ENCODE measurements at regions not wholly inside any gene's neighbourhood (a gene's known extent, or its start where the extent isn't known, plus 50 kb on each side); places are given as distances from the start of the nearest gene placed in this dataset.

GRCh38 chr2:17336458-17336857 is 181.8 kb downstream of the RAD51AP2 start:
- H3K9me3 Mint-ChIP-seq, result no peaks in the 10 kb centered on the region
- no peaks in the 10 kb centered on the region for H3K36me3 Mint-ChIP-seq (ENCODE audit: low read depth)
- no peaks in the 10 kb centered on the region for H3K4me1 Mint-ChIP-seq (ENCODE audit: low read depth)
- no peak for DNase-seq (ENCODE audit: low spot score)
- H3K27ac Mint-ChIP-seq, result no peak overlapping the region
- no peaks in the 10 kb centered on the region for H3K27me3 Mint-ChIP-seq (ENCODE audit: low read depth)
- no peak overlapping the region for H3K4me3 Mint-ChIP-seq

GRCh38 chr2:17334300-17334699 is 183.9 kb downstream of the RAD51AP2 start:
- Mint-ChIP-seq H3K27me3 (ENCODE audit: low read depth) (no peaks in the 10 kb centered on the region), H3K27ac (no peak overlapping the region), H3K9me3 (no peaks in the 10 kb centered on the region), H3K4me3 (no peak overlapping the region), H3K4me1 (ENCODE audit: low read depth) (no peaks in the 10 kb centered on the region), H3K36me3 (ENCODE audit: low read depth) (no peaks in the 10 kb centered on the region)
- DNase-seq (ENCODE audit: low spot score), result no peak

- no peak for DNase-seq (ENCODE audit: low spot score)
- H3K4me1 Mint-ChIP-seq (ENCODE audit: low read depth), result no peaks in the 10 kb centered on the region
- no peak overlapping the region for H3K4me3 Mint-ChIP-seq
- H3K9me3 Mint-ChIP-seq, result no peaks in the 10 kb centered on the region
- no peaks in the 10 kb centered on the region for H3K36me3 Mint-ChIP-seq (ENCODE audit: low read depth)
- H3K27ac Mint-ChIP-seq, result no peak overlapping the region
- H3K27me3 Mint-ChIP-seq (ENCODE audit: low read depth), result no peaks in the 10 kb centered on the region
Observed at GRCh38 chr2:17331636-17332035, 186.6 kb downstream of the RAD51AP2 start.

GRCh38 chr2:17328161-17328560 is 190.1 kb downstream of the RAD51AP2 start:
- H3K36me3 Mint-ChIP-seq (ENCODE audit: low read depth), result no peaks in the 10 kb centered on the region
- DNase-seq (ENCODE audit: low spot score), result no peak
- no peak overlapping the region for H3K27ac Mint-ChIP-seq
- no peaks in the 10 kb centered on the region for H3K9me3 Mint-ChIP-seq
- no peaks in the 10 kb centered on the region for H3K27me3 Mint-ChIP-seq (ENCODE audit: low read depth)
- H3K4me1 Mint-ChIP-seq (ENCODE audit: low read depth), result no peaks in the 10 kb centered on the region
- no peak overlapping the region for H3K4me3 Mint-ChIP-seq

DNA sequence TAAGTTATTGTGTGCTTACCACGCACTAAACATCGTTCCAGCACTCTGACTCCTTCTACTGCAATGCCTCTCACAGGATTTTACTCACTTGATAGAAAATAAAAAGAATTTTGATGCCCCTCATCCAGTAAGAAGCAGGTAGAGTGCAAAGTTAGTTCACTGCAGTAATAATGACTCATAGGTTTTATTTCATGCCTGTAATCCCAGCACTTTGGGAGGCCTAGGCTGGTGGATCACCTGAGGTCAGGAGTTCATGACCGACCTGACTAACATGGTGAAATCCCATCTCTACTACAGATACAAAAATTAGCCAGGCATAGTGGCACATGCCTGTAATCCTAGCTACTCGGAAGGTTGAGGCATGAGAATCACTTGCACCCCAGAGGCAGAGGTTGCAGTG is 190.6 kb downstream of the RAD51AP2 start:
- no peaks in the 10 kb centered on the region for H3K36me3 Mint-ChIP-seq (ENCODE audit: low read depth)
- no peak overlapping the region for H3K27ac Mint-ChIP-seq
- no peaks in the 10 kb centered on the region for H3K27me3 Mint-ChIP-seq (ENCODE audit: low read depth)
- DNase-seq (ENCODE audit: low spot score), result no peak
- H3K9me3 Mint-ChIP-seq, result no peaks in the 10 kb centered on the region
- H3K4me1 Mint-ChIP-seq (ENCODE audit: low read depth), result no peaks in the 10 kb centered on the region
- no peak overlapping the region for H3K4me3 Mint-ChIP-seq

DNA sequence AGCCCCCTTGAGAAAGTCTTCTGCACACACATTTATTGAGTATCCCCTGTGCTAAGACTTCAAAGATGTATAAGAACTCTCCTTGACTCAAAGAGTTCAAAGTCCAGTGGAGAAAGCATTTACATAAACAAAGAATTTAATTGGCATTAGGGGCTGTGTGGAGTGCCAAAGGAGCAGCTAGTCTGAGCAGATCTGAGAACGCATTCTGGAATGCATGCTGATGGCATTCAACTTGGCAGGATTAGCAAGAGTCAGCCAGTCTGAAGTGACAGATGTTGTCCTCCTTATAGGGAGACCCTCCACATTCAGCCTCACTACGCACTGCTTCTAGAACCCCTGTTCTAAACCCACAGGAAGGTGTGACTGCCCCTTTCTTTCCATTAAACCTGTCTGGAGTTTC is 191.5 kb downstream of the RAD51AP2 start:
- no peaks in the 10 kb centered on the region for H3K27me3 Mint-ChIP-seq (ENCODE audit: low read depth)
- DNase-seq (ENCODE audit: low spot score), result no peak
- no peaks in the 10 kb centered on the region for H3K36me3 Mint-ChIP-seq (ENCODE audit: low read depth)
- H3K4me1 Mint-ChIP-seq (ENCODE audit: low read depth), result no peaks in the 10 kb centered on the region
- no peak overlapping the region for H3K27ac Mint-ChIP-seq
- no peak overlapping the region for H3K4me3 Mint-ChIP-seq
- no peaks in the 10 kb centered on the region for H3K9me3 Mint-ChIP-seq

DNA sequence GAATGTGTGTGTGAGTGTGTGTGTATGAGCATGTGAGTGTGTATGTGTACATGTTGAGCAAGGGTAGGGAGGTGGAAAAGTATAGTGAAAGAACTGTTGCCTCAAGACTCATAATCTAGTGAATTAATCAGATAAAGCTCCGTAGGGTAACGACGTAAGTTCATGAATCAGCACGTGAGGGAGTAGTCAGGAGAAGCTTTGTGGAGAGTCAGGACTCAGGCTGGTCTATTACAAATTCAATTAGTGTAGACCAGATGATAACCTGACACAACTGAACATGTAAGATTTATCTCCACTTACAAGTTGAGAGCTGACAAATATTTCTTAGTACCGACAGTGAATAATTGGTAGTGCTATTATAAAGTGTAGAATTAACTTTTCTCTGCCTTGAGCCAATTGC is 194.5 kb downstream of the RAD51AP2 start:
- H3K4me3 Mint-ChIP-seq, result no peak overlapping the region
- H3K4me1 Mint-ChIP-seq (ENCODE audit: low read depth), result no peaks in the 10 kb centered on the region
- H3K27me3 Mint-ChIP-seq (ENCODE audit: low read depth), result no peaks in the 10 kb centered on the region
- DNase-seq (ENCODE audit: low spot score), result no peak
- H3K27ac Mint-ChIP-seq, result no peak overlapping the region
- H3K9me3 Mint-ChIP-seq, result no peaks in the 10 kb centered on the region
- no peaks in the 10 kb centered on the region for H3K36me3 Mint-ChIP-seq (ENCODE audit: low read depth)

- Mint-ChIP-seq H3K36me3 (ENCODE audit: low read depth) (no peaks in the 10 kb centered on the region), H3K27ac (no peak overlapping the region), H3K4me1 (ENCODE audit: low read depth) (no peaks in the 10 kb centered on the region), H3K27me3 (ENCODE audit: low read depth) (no peaks in the 10 kb centered on the region), H3K4me3 (no peak overlapping the region), H3K9me3 (no peaks in the 10 kb centered on the region)
- DNase-seq (ENCODE audit: low spot score), result no peak
Observed at GRCh38 chr2:17322461-17322860, 195.8 kb downstream of the RAD51AP2 start.

DNA sequence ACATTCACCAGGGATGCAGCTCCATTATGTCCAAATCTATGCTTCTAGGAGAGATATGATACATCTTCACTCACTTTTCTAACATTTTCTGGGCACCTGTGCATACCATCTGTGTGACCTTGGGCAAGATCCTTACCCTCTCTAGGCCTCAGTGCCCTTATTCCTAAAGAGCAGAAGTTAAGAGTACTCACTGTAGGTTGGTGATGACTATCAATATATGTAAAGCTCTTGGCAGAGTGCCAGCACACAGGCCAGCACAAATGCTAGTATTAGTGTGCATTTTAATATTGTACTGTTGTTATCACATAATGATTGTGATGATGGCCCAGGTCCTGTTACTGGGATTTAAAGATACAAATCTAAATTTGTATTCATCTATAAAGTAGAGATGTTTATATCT is 199.2 kb downstream of the RAD51AP2 start:
- H3K4me3 Mint-ChIP-seq, result no peak overlapping the region
- H3K27ac Mint-ChIP-seq, result no peak overlapping the region
- DNase-seq (ENCODE audit: low spot score), result no peak
- H3K27me3 Mint-ChIP-seq (ENCODE audit: low read depth), result peaks cover 5% of the 10 kb centered on the region
- H3K9me3 Mint-ChIP-seq, result no peaks in the 10 kb centered on the region
- no peaks in the 10 kb centered on the region for H3K36me3 Mint-ChIP-seq (ENCODE audit: low read depth)
- no peaks in the 10 kb centered on the region for H3K4me1 Mint-ChIP-seq (ENCODE audit: low read depth)

GRCh38 chr2:17318013-17318412 is 200.2 kb downstream of the RAD51AP2 start:
- H3K9me3 Mint-ChIP-seq, result no peaks in the 10 kb centered on the region
- no peak overlapping the region for H3K27ac Mint-ChIP-seq
- no peaks in the 10 kb centered on the region for H3K4me1 Mint-ChIP-seq (ENCODE audit: low read depth)
- DNase-seq (ENCODE audit: low spot score), result no peak
- no peak overlapping the region for H3K4me3 Mint-ChIP-seq
- H3K27me3 Mint-ChIP-seq (ENCODE audit: low read depth), result peaks cover 7% of the 10 kb centered on the region
- H3K36me3 Mint-ChIP-seq (ENCODE audit: low read depth), result no peaks in the 10 kb centered on the region

- peaks cover 1% of the 10 kb centered on the region for H3K4me1 Mint-ChIP-seq (ENCODE audit: low read depth)
- no peak overlapping the region for H3K4me3 Mint-ChIP-seq
- H3K36me3 Mint-ChIP-seq (ENCODE audit: low read depth), result no peaks in the 10 kb centered on the region
- no peak overlapping the region for H3K27ac Mint-ChIP-seq
- DNase-seq (ENCODE audit: low spot score), result no peak
- no peaks in the 10 kb centered on the region for H3K9me3 Mint-ChIP-seq
- peaks cover 8% of the 10 kb centered on the region for H3K27me3 Mint-ChIP-seq (ENCODE audit: low read depth)
Observed at GRCh38 chr2:17317439-17317976, 200.7 kb downstream of the RAD51AP2 start.

DNA sequence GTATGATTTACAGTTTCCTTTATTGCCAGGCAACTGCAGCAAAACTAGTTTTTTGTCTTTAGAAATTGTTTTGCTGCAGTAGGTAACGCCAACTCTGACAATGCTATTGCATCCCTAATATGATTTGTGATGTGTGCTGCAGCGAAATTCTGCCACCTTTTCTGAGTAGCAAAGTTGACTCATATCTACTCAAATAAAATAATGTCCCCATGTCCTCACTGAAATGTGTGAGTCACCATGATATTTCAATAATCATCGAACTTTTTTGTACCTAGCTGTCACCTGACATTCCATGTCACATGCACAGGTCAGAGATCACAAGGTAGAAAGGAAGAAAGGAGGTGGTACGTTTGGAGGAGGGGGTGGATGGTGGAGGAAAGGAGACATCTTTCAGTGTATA is 205.0 kb downstream of the RAD51AP2 start:
- no peak overlapping the region for H3K4me3 Mint-ChIP-seq
- no peak for DNase-seq (ENCODE audit: low spot score)
- no peaks in the 10 kb centered on the region for H3K36me3 Mint-ChIP-seq (ENCODE audit: low read depth)
- no peak overlapping the region for H3K27ac Mint-ChIP-seq
- H3K27me3 Mint-ChIP-seq (ENCODE audit: low read depth), result peaks cover 13% of the 10 kb centered on the region
- no peaks in the 10 kb centered on the region for H3K9me3 Mint-ChIP-seq
- peaks cover 12% of the 10 kb centered on the region for H3K4me1 Mint-ChIP-seq (ENCODE audit: low read depth)

DNA sequence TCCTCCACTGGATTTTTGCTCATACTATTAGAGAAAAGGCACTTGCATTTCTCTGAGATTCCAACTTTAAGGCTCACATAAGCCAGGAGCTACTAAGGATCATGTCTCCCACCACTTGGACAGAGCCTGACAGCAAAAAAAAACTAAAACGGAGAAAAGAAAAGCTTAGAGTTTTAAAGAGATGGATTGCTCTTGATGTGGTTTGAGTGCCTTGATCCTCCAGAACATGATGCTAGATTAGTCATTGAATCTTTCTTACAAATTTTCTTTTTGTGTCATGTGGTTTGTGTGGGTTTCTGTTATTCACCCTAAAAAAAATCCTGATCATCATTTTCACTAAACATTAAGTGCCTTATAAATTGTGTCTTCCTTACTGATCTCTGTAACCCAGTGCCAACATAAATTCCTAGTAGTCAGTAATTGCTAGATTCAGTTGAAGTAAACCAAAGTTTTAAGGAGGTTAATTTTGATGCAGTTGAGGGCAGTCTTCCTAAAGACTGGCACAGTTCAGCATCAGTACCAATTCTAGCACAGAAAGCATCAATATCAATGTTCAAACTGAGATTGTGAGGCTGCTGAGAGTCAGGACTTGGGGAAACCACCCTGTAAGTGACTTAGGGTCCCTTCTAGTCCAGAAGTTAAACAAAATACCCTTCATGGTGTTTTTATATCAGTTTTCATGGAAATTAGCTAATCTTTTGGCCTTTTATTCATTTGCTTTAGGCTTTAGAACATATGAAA is 206.3 kb downstream of the RAD51AP2 start:
- Mint-ChIP-seq H3K4me1 (ENCODE audit: low read depth) (peaks cover 12% of the 10 kb centered on the region), H3K36me3 (ENCODE audit: low read depth) (no peaks in the 10 kb centered on the region), H3K4me3 (no peak overlapping the region), H3K27me3 (ENCODE audit: low read depth) (peaks cover 13% of the 10 kb centered on the region), H3K9me3 (no peaks in the 10 kb centered on the region), H3K27ac (no peak overlapping the region)
- DNase-seq (ENCODE audit: low spot score), result no peak

- H3K27ac Mint-ChIP-seq, result no peak overlapping the region
- DNase-seq (ENCODE audit: low spot score), result no peak
- H3K27me3 Mint-ChIP-seq (ENCODE audit: low read depth), result peaks cover 11% of the 10 kb centered on the region
- H3K9me3 Mint-ChIP-seq, result no peaks in the 10 kb centered on the region
- H3K36me3 Mint-ChIP-seq (ENCODE audit: low read depth), result no peaks in the 10 kb centered on the region
- H3K4me3 Mint-ChIP-seq, result no peak overlapping the region
- H3K4me1 Mint-ChIP-seq (ENCODE audit: low read depth), result peaks cover 12% of the 10 kb centered on the region
Observed at GRCh38 chr2:17311106-17311619, 207.1 kb downstream of the RAD51AP2 start.
